WTC11 (cell line): ENCODE measurements at regions not wholly inside any gene's neighbourhood (a gene's known extent, or its start where the extent isn't known, plus 50 kb on each side); places are given as distances from the start of the nearest gene placed in this dataset.

Experiments
- ATAC-seq: fragments of 200-7000 bp; cut with Tn5 transposase; 2 replicates; pipeline ENCODE4 v1.10.0; 2021; ENCODE audit warnings: mild to moderate bottlenecking, moderate library complexity
- CTCF ChIA-PET: fragments of 300-600 bp; sonication (Branson Sonifier 250); formaldehyde crosslinking; loops from one replicate; lab custom pipeline; 2021; ENCODE audit warnings: antibody characterized with exemption; lab: Charles Lee
- POLR2A ChIA-PET: fragments of 350-600 bp; sonication (Branson Sonifier 250); formaldehyde crosslinking; loops from one replicate; lab custom pipeline; 2021; ENCODE audit warnings: antibody characterized with exemption; lab: Charles Lee
- DNase-seq: peaks from one replicate; pipeline ENCODE4 v3.0.0; 2021; ENCODE audit warnings: low spot score
- H3K27ac Mint-ChIP-seq: 2 replicates; pipeline ENCODE4 v1.8.0; 2021; ENCODE audit warnings: mixed read lengths
- H3K27me3 Mint-ChIP-seq: 2 replicates; pipeline ENCODE4 v1.8.0; 2021; ENCODE audit warnings: low read depth, mild to moderate bottlenecking, moderate library complexity, mixed read lengths
- H3K36me3 Mint-ChIP-seq: 2 replicates; pipeline ENCODE4 v1.8.0; 2021; ENCODE audit warnings: mixed read lengths
- H3K4me1 Mint-ChIP-seq: 2 replicates; pipeline ENCODE4 v1.8.0; 2022; ENCODE audit warnings: mixed read lengths
- H3K4me3 Mint-ChIP-seq: 2 replicates; pipeline ENCODE4 v1.8.0; 2021; ENCODE audit warnings: mild to moderate bottlenecking, moderate library complexity, mixed read lengths
- H3K9me3 Mint-ChIP-seq: 2 replicates; pipeline ENCODE4 v1.8.0; 2021; ENCODE audit warnings: mixed read lengths
- CREB1 ChIP-seq: sonication (generic); formaldehyde crosslinking; IDR thresholded peaks from 2 replicates; pipeline ENCODE4 v1.8.0; 2023; ENCODE audit warnings: mild to moderate bottlenecking, missing genetic modification reagents
- CREM ChIP-seq: sonication (generic); formaldehyde crosslinking; IDR thresholded peaks from 2 replicates; pipeline ENCODE4 v1.8.1; 2022; ENCODE audit warnings: mild to moderate bottlenecking, missing genetic modification reagents, moderate library complexity
- ELF4 ChIP-seq: sonication (generic); formaldehyde crosslinking; IDR thresholded peaks from 2 replicates; pipeline ENCODE4 v1.8.1; 2022; ENCODE audit warnings: low read depth, mild to moderate bottlenecking, moderate library complexity, missing genetic modification reagents
- ETV6 ChIP-seq: sonication (generic); formaldehyde crosslinking; IDR thresholded peaks from 2 replicates; pipeline ENCODE4 v1.8.1; 2022; ENCODE audit warnings: mild to moderate bottlenecking, missing genetic modification reagents
- FOXJ3 ChIP-seq: sonication (generic); formaldehyde crosslinking; IDR thresholded peaks from 2 replicates; pipeline ENCODE4 v1.9.0; 2021; ENCODE audit warnings: missing genetic modification reagents, mild to moderate bottlenecking, borderline replicate concordance
- FOXK1 ChIP-seq: sonication (generic); formaldehyde crosslinking; IDR thresholded peaks from 2 replicates; pipeline ENCODE4 v1.8.0; 2022; ENCODE audit warnings: mild to moderate bottlenecking, moderate library complexity, missing genetic modification reagents
- JUN ChIP-seq: sonication (generic); formaldehyde crosslinking; IDR thresholded peaks from 2 replicates; pipeline ENCODE4 v1.8.0; 2023; ENCODE audit warnings: mild to moderate bottlenecking, missing genetic modification reagents
- MXD4 ChIP-seq: fragments of 250-450 bp; sonication (Bioruptor Pico); IDR thresholded peaks from 2 replicates; pipeline ENCODE4 v1.8.0; 2021; ENCODE audit warnings: mild to moderate bottlenecking, moderate library complexity, borderline replicate concordance
- NFE2L1 ChIP-seq: sonication (generic); formaldehyde crosslinking; IDR thresholded peaks from 2 replicates; pipeline ENCODE4 v1.8.1; 2023; ENCODE audit warnings: missing genetic modification reagents
- NFYB ChIP-seq: sonication (generic); formaldehyde crosslinking; conservative IDR thresholded peaks from 2 replicates; pipeline ENCODE4 v1.8.0; 2022; ENCODE audit warnings: low read depth, missing genetic modification reagents
- NR2C2 ChIP-seq: sonication (generic); formaldehyde crosslinking; IDR thresholded peaks from 2 replicates; pipeline ENCODE4 v1.8.0; 2022; ENCODE audit warnings: mild to moderate bottlenecking, missing genetic modification reagents
- OVOL2 ChIP-seq: fragments of 250-450 bp; sonication (Bioruptor Pico); IDR thresholded peaks from 2 replicates; pipeline ENCODE4 v1.9.0; 2021; ENCODE audit warnings: mild to moderate bottlenecking, borderline replicate concordance
- TP53 ChIP-seq: sonication (generic); formaldehyde crosslinking; IDR thresholded peaks from 2 replicates; pipeline ENCODE4 v1.8.1; 2023; ENCODE audit warnings: mild to moderate bottlenecking, missing genetic modification reagents
- ZNF416 ChIP-seq: fragments of 250-450 bp; sonication (Bioruptor Pico); IDR thresholded peaks from 2 replicates; pipeline ENCODE4 v1.9.0; 2021; ENCODE audit warnings: mild to moderate bottlenecking, inconsistent platforms
- TF ChIP-seq, protein P1 (sequence below): sonication (generic); formaldehyde crosslinking; IDR thresholded peaks from 2 replicates; pipeline ENCODE4 v1.8.0; 2023; ENCODE audit warnings: missing genetic modification reagents, mild to moderate bottlenecking, borderline replicate concordance
- TF ChIP-seq, protein P2 (sequence below): sonication (generic); formaldehyde crosslinking; IDR thresholded peaks from 2 replicates; pipeline ENCODE4 v1.8.0; 2022; ENCODE audit warnings: mild to moderate bottlenecking, missing genetic modification reagents
- TF ChIP-seq, protein P3 (sequence below): fragments of 250-450 bp; sonication (Bioruptor Pico); IDR thresholded peaks from 2 replicates; pipeline ENCODE4 v1.8.0; 2021; ENCODE audit warnings: mild to moderate bottlenecking
- TF ChIP-seq, protein P4 (sequence below): fragments of 250-450 bp; sonication (Bioruptor Pico); IDR thresholded peaks from 2 replicates; pipeline ENCODE4 v1.9.0; 2021; ENCODE audit warnings: mild to moderate bottlenecking, borderline replicate concordance
- TF ChIP-seq, protein P5 (sequence below): sonication (generic); formaldehyde crosslinking; IDR thresholded peaks from 2 replicates; pipeline ENCODE4 v1.8.1; 2023; ENCODE audit warnings: mild to moderate bottlenecking, missing genetic modification reagents, moderate library complexity
- TF ChIP-seq, protein P6 (sequence below): sonication (generic); formaldehyde crosslinking; IDR thresholded peaks from 2 replicates; pipeline ENCODE4 v1.8.1; 2023; ENCODE audit warnings: mild to moderate bottlenecking, missing genetic modification reagents, moderate library complexity

DNA sequence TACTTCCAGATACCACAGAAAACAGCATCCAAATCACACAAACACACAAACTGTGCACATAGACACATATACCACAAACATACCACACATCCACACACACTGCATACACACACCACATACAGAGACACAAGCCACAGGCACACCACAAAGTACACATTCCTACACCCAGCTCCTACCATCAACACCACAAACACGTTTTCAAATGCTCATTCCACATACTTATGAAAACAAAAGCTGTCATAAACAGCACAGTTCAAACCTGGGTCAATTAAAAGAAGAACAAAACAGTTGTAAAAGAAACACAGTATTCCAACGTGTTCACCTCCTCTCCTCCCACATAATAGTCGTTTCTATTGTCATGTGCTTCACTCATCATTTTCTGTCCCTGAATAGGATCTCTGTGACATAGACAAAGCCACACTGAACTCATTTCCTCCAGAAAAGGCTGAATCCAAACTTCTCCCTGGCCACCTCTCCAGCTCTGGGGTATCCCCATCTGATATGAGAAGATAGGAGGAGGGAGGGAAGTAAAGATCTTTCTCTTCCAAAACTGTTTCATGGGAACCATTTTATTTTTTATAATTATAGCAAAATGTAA is 89.2 kb downstream of the CXCL12 start:
- H3K9me3 Mint-ChIP-seq = no peaks in the 10 kb centered on the region
- peaks cover 26% of the 10 kb centered on the region for H3K4me1 Mint-ChIP-seq
- no peak for TF ChIP-seq MXD4
- no peak for TF ChIP-seq FOXJ3 (CRISPR knock-in tag)
- no peak for TF ChIP-seq NR2C2 (CRISPR knock-in tag)
- TF ChIP-seq, protein P1, sequence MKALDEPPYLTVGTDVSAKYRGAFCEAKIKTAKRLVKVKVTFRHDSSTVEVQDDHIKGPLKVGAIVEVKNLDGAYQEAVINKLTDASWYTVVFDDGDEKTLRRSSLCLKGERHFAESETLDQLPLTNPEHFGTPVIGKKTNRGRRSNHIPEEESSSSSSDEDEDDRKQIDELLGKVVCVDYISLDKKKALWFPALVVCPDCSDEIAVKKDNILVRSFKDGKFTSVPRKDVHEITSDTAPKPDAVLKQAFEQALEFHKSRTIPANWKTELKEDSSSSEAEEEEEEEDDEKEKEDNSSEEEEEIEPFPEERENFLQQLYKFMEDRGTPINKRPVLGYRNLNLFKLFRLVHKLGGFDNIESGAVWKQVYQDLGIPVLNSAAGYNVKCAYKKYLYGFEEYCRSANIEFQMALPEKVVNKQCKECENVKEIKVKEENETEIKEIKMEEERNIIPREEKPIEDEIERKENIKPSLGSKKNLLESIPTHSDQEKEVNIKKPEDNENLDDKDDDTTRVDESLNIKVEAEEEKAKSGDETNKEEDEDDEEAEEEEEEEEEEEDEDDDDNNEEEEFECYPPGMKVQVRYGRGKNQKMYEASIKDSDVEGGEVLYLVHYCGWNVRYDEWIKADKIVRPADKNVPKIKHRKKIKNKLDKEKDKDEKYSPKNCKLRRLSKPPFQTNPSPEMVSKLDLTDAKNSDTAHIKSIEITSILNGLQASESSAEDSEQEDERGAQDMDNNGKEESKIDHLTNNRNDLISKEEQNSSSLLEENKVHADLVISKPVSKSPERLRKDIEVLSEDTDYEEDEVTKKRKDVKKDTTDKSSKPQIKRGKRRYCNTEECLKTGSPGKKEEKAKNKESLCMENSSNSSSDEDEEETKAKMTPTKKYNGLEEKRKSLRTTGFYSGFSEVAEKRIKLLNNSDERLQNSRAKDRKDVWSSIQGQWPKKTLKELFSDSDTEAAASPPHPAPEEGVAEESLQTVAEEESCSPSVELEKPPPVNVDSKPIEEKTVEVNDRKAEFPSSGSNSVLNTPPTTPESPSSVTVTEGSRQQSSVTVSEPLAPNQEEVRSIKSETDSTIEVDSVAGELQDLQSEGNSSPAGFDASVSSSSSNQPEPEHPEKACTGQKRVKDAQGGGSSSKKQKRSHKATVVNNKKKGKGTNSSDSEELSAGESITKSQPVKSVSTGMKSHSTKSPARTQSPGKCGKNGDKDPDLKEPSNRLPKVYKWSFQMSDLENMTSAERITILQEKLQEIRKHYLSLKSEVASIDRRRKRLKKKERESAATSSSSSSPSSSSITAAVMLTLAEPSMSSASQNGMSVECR = no peak
- TF ChIP-seq ETV6 (CRISPR knock-in tag) = no peak
- TF ChIP-seq, protein P2, sequence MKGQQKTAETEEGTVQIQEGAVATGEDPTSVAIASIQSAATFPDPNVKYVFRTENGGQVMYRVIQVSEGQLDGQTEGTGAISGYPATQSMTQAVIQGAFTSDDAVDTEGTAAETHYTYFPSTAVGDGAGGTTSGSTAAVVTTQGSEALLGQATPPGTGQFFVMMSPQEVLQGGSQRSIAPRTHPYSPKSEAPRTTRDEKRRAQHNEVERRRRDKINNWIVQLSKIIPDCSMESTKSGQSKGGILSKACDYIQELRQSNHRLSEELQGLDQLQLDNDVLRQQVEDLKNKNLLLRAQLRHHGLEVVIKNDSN (CRISPR knock-in tag) = no peak
- no peak for TF ChIP-seq NFYB (CRISPR knock-in tag)
- no peak for TF ChIP-seq NFE2L1 (CRISPR knock-in tag)
- TF ChIP-seq, protein P3, sequence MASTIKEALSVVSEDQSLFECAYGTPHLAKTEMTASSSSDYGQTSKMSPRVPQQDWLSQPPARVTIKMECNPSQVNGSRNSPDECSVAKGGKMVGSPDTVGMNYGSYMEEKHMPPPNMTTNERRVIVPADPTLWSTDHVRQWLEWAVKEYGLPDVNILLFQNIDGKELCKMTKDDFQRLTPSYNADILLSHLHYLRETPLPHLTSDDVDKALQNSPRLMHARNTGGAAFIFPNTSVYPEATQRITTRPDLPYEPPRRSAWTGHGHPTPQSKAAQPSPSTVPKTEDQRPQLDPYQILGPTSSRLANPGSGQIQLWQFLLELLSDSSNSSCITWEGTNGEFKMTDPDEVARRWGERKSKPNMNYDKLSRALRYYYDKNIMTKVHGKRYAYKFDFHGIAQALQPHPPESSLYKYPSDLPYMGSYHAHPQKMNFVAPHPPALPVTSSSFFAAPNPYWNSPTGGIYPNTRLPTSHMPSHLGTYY (CRISPR knock-in tag) = no peak
- TF ChIP-seq ZNF416 (CRISPR knock-in tag) = no peak
- TF ChIP-seq, protein P4, sequence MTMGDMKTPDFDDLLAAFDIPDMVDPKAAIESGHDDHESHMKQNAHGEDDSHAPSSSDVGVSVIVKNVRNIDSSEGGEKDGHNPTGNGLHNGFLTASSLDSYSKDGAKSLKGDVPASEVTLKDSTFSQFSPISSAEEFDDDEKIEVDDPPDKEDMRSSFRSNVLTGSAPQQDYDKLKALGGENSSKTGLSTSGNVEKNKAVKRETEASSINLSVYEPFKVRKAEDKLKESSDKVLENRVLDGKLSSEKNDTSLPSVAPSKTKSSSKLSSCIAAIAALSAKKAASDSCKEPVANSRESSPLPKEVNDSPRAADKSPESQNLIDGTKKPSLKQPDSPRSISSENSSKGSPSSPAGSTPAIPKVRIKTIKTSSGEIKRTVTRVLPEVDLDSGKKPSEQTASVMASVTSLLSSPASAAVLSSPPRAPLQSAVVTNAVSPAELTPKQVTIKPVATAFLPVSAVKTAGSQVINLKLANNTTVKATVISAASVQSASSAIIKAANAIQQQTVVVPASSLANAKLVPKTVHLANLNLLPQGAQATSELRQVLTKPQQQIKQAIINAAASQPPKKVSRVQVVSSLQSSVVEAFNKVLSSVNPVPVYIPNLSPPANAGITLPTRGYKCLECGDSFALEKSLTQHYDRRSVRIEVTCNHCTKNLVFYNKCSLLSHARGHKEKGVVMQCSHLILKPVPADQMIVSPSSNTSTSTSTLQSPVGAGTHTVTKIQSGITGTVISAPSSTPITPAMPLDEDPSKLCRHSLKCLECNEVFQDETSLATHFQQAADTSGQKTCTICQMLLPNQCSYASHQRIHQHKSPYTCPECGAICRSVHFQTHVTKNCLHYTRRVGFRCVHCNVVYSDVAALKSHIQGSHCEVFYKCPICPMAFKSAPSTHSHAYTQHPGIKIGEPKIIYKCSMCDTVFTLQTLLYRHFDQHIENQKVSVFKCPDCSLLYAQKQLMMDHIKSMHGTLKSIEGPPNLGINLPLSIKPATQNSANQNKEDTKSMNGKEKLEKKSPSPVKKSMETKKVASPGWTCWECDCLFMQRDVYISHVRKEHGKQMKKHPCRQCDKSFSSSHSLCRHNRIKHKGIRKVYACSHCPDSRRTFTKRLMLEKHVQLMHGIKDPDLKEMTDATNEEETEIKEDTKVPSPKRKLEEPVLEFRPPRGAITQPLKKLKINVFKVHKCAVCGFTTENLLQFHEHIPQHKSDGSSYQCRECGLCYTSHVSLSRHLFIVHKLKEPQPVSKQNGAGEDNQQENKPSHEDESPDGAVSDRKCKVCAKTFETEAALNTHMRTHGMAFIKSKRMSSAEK = no peak
- TF ChIP-seq, protein P5, sequence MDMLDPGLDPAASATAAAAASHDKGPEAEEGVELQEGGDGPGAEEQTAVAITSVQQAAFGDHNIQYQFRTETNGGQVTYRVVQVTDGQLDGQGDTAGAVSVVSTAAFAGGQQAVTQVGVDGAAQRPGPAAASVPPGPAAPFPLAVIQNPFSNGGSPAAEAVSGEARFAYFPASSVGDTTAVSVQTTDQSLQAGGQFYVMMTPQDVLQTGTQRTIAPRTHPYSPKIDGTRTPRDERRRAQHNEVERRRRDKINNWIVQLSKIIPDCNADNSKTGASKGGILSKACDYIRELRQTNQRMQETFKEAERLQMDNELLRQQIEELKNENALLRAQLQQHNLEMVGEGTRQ (CRISPR knock-in tag) = no peak
- no peak for TF ChIP-seq FOXK1 (CRISPR knock-in tag)
- TF ChIP-seq, protein P6, sequence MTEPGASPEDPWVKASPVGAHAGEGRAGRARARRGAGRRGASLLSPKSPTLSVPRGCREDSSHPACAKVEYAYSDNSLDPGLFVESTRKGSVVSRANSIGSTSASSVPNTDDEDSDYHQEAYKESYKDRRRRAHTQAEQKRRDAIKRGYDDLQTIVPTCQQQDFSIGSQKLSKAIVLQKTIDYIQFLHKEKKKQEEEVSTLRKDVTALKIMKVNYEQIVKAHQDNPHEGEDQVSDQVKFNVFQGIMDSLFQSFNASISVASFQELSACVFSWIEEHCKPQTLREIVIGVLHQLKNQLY (CRISPR knock-in tag) = no peak
- TF ChIP-seq CREM (CRISPR knock-in tag) = no peak
- no peak for TF ChIP-seq CREB1 (CRISPR knock-in tag)
- no peak for TF ChIP-seq TP53 (CRISPR knock-in tag)
- no peak for TF ChIP-seq OVOL2 (CRISPR knock-in tag)
- TF ChIP-seq JUN (CRISPR knock-in tag) = no peak
- no peak for TF ChIP-seq ELF4 (CRISPR knock-in tag)
- TF ChIP-seq, all 79 proteins: peak for 0
- DNase-seq = no peak
- no peak overlapping the region for H3K4me3 Mint-ChIP-seq
- no peak overlapping the region for H3K27ac Mint-ChIP-seq
- no peaks in the 10 kb centered on the region for H3K36me3 Mint-ChIP-seq
- no peak for ATAC-seq
- peaks cover 5% of the 10 kb centered on the region for H3K27me3 Mint-ChIP-seq
- CTCF ChIA-PET = no interaction called here
- POLR2A ChIA-PET = no interaction called here
